H9 (cell line): ENCODE measurements at regions not wholly inside any gene's neighbourhood (a gene's known extent, or its start where the extent isn't known, plus 50 kb on each side); places are given as distances from the start of the nearest gene placed in this dataset.

Experiments used
- DNase-seq: peaks from one replicate; pipeline ENCODE4 v3.0.0-alpha.2; 2017
- H2AFZ ChIP-seq: one replicate; pipeline ENCODE4 v1.6.1; 2013; ENCODE audit warnings: mild to moderate bottlenecking, low read length, control low read depth, moderate library complexity
- H2AK5ac ChIP-seq: 2 replicates; pipeline ENCODE4 v1.6.1; 2013; ENCODE audit warnings: low read length, control low read depth, mixed read lengths; ENCODE audit not compliant: insufficient read length
- H2BK120ac ChIP-seq: one replicate; pipeline ENCODE4 v1.6.1; 2013; ENCODE audit warnings: low read depth, mild to moderate bottlenecking, low read length, control low read depth, inconsistent platforms; ENCODE audit not compliant: poor library complexity, severe bottlenecking
- H2BK12ac ChIP-seq: 2 replicates; pipeline ENCODE4 v1.6.1; 2013; ENCODE audit warnings: low read length, control low read depth, mixed read lengths, low read depth; ENCODE audit not compliant: insufficient read length
- H2BK15ac ChIP-seq: 2 replicates; pipeline ENCODE4 v1.6.1; 2013; ENCODE audit warnings: low read depth, low read length, control low read depth
- H2BK20ac ChIP-seq: one replicate; pipeline ENCODE4 v1.6.1; 2013; ENCODE audit warnings: low read depth, mild to moderate bottlenecking, low read length, control low read depth, inconsistent platforms; ENCODE audit not compliant: poor library complexity, severe bottlenecking
- H2BK5ac ChIP-seq: 2 replicates; pipeline ENCODE4 v1.6.1; 2013; ENCODE audit warnings: low read length, control low read depth, mixed read lengths; ENCODE audit not compliant: insufficient read length
- H3K14ac ChIP-seq: 2 replicates; pipeline ENCODE4 v1.6.1; 2013; ENCODE audit warnings: low read length, control low read depth; ENCODE audit not compliant: insufficient read depth
- H3K18ac ChIP-seq: 2 replicates; pipeline ENCODE4 v1.6.1; 2013; ENCODE audit warnings: low read depth, mild to moderate bottlenecking, mixed read lengths, low read length, control low read depth; ENCODE audit not compliant: insufficient read length
- H3K23ac ChIP-seq: 2 replicates; pipeline ENCODE4 v1.6.1; 2013; ENCODE audit warnings: low read length, control low read depth, mixed read lengths, low read depth; ENCODE audit not compliant: insufficient read length
- H3K23me2 ChIP-seq: 2 replicates; pipeline ENCODE4 v1.6.1; 2013; ENCODE audit warnings: low read depth, mild to moderate bottlenecking, mixed read lengths, low read length, control low read depth; ENCODE audit not compliant: insufficient read length, poor library complexity, severe bottlenecking
- H3K27ac ChIP-seq: 2 replicates; pipeline ENCODE4 v1.5.1; 2013; ENCODE audit warnings: low read length, control low read depth, mixed read lengths, low read depth; ENCODE audit not compliant: insufficient read length
- H3K27me3 ChIP-seq: 2 replicates; pipeline ENCODE4 v1.6.1; 2013; ENCODE audit warnings: low read length, control low read depth, inconsistent platforms; ENCODE audit not compliant: insufficient read depth
- H3K4ac ChIP-seq: 2 replicates; pipeline ENCODE4 v1.6.1; 2013; ENCODE audit warnings: low read depth, mild to moderate bottlenecking, control low read depth, inconsistent platforms, low read length, moderate library complexity
- H3K4me1 ChIP-seq: 2 replicates; pipeline ENCODE4 v1.6.1; 2013; ENCODE audit warnings: low read length, control low read depth, inconsistent platforms; ENCODE audit not compliant: insufficient read depth
- H3K4me2 ChIP-seq: 2 replicates; pipeline ENCODE4 v1.6.1; 2013; ENCODE audit warnings: low read length, control low read depth, mixed read lengths; ENCODE audit not compliant: insufficient read length, insufficient read depth
- H3K56ac ChIP-seq: 2 replicates; pipeline ENCODE4 v1.6.1; 2013; ENCODE audit warnings: low read depth, mild to moderate bottlenecking, mixed read lengths, low read length, control low read depth; ENCODE audit not compliant: insufficient read length
- H3K79me1 ChIP-seq: 2 replicates; pipeline ENCODE4 v1.6.1; 2013; ENCODE audit warnings: low read depth, mild to moderate bottlenecking, moderate library complexity, low read length, control low read depth, inconsistent platforms; ENCODE audit not compliant: insufficient read depth, poor library complexity, severe bottlenecking
- H3K79me2 ChIP-seq: 2 replicates; pipeline ENCODE4 v1.6.1; 2013; ENCODE audit warnings: low read length, control low read depth, inconsistent platforms; ENCODE audit not compliant: insufficient read depth
- H3K9ac ChIP-seq: 2 replicates; pipeline ENCODE4 v1.6.1; 2013; ENCODE audit warnings: low read length, control low read depth, mixed read lengths; ENCODE audit not compliant: insufficient read length; ENCODE audit errors: extremely low read depth
- H3K9me3 ChIP-seq: one replicate; pipeline ENCODE4 v1.6.1; 2013; ENCODE audit warnings: low read depth, low read length, inconsistent platforms; ENCODE audit not compliant: control insufficient read depth
- H3T11ph ChIP-seq: one replicate; pipeline ENCODE4 v1.6.1; 2013; ENCODE audit warnings: mild to moderate bottlenecking, low read length, control low read depth, inconsistent platforms
- H4K20me1 ChIP-seq: one replicate; pipeline ENCODE4 v1.6.1; 2013; ENCODE audit not compliant: control insufficient read depth, insufficient read length, insufficient read depth
- H4K5ac ChIP-seq: 2 replicates; pipeline ENCODE4 v1.6.1; 2013; ENCODE audit warnings: low read depth, mild to moderate bottlenecking, mixed read lengths, low read length, control low read depth; ENCODE audit not compliant: insufficient read length
- H4K8ac ChIP-seq: replicated peaks from 2 replicates; pipeline ENCODE4 v1.6.1; 2013; ENCODE audit warnings: low read length, control low read depth, mixed read lengths, low read depth; ENCODE audit not compliant: insufficient read length
- H4K91ac ChIP-seq: 2 replicates; pipeline ENCODE4 v1.6.1; 2013; ENCODE audit warnings: low read depth, mild to moderate bottlenecking, moderate library complexity, mixed read lengths, low read length, control low read depth; ENCODE audit not compliant: insufficient read length
- H3K27ac Mint-ChIP-seq, 3 experiments: 2 replicates in 2 of 3; 3 replicates in 1 of 3; pipeline ENCODE4 v1.8.0; 2020 to 2021; ENCODE audit warnings: mixed read lengths in 3 of 3, mild to moderate bottlenecking in 1 of 3, moderate library complexity in 1 of 3
- H3K27me3 Mint-ChIP-seq: 2 replicates; pipeline ENCODE4 v1.8.0; 2021; ENCODE audit warnings: low read depth, mild to moderate bottlenecking, moderate library complexity, mixed read lengths
- H3K36me3 Mint-ChIP-seq, 3 experiments: 2 replicates in 2 of 3; 3 replicates in 1 of 3; pipeline ENCODE4 v1.8.0; 2020 to 2021; ENCODE audit warnings: low read depth in 3 of 3, mixed read lengths in 3 of 3; ENCODE audit not compliant: insufficient read depth in 1 of 3
- H3K4me1 Mint-ChIP-seq, 2 experiments: 2 replicates each; pipeline ENCODE4 v1.8.0; 2020; ENCODE audit warnings: mixed read lengths in 2 of 2
- H3K4me3 Mint-ChIP-seq, 2 experiments: 2 replicates in 1 of 2; 3 replicates in 1 of 2; pipeline ENCODE4 v1.8.0; 2020 to 2021; ENCODE audit warnings: mild to moderate bottlenecking in 2 of 2, mixed read lengths in 2 of 2, moderate library complexity in 1 of 2
- H3K9me3 Mint-ChIP-seq, 2 experiments: 2 replicates in 1 of 2; 3 replicates in 1 of 2; pipeline ENCODE4 v1.8.0; 2020; ENCODE audit warnings: mild to moderate bottlenecking in 2 of 2, mixed read lengths in 2 of 2, moderate library complexity in 1 of 2
- CTCF ChIP-seq: fragments of 200-600 bp; sonication (generic); conservative IDR thresholded peaks from 3 replicates; pipeline ENCODE4 v1.8.0; 2021; ENCODE audit warnings: antibody characterized with exemption, mild to moderate bottlenecking
- WGBS: extraction: QIAGEN DNeasy Blood & Tissue Kit; methylation state at CpG from one replicate; pipeline ENCODE4 v1.1.7; 2013; ENCODE audit warnings: missing lambda C conversion rate, low lambda C conversion rate, mixed read lengths; ENCODE audit not compliant: insufficient read length; ENCODE audit errors: extremely low coverage; 5-methylcytosine and 5-hydroxymethylcytosine counted together

GRCh38 chr16:87228363-87228762 lies 88.8 kb downstream of the C16orf95 start:
- no peak for TF ChIP-seq CTCF
- no peak overlapping the region for H3K4ac ChIP-seq
- H3K4me3 Mint-ChIP-seq: no peak overlapping the region
- WGBS: no CpG with 5 or more reads among the region's 8 CpGs
- H3K27ac ChIP-seq: no peak overlapping the region
- no peak overlapping the region for H3T11ph ChIP-seq
- H3K9me3 ChIP-seq: peaks cover 3% of the 10 kb centered on the region
- H2AK5ac ChIP-seq: no peak overlapping the region
- DNase-seq: no peak
- no peaks in the 10 kb centered on the region for H3K27me3 ChIP-seq
- no peak overlapping the region for H3K23ac ChIP-seq
- H3K56ac ChIP-seq: no peak overlapping the region
- no peaks in the 10 kb centered on the region for H3K36me3 Mint-ChIP-seq
- no peaks in the 10 kb centered on the region for H4K20me1 ChIP-seq
- H4K5ac ChIP-seq: no peak overlapping the region
- H4K8ac ChIP-seq: no peak overlapping the region
- H3K23me2 ChIP-seq: no peaks in the 10 kb centered on the region
- 0 out of 7 replicates have a peak overlapping the region, but pooled peaks of 1 of the 3 experiments have one; percentile 22 for H3K27ac Mint-ChIP-seq
- H2BK20ac ChIP-seq: no peak overlapping the region
- no peak overlapping the region for H3K18ac ChIP-seq
- no peak overlapping the region for H3K9ac ChIP-seq
- H2AFZ ChIP-seq: no peak overlapping the region
- no peaks in the 10 kb centered on the region; the same call in 1 of the 2 replicates for H3K27me3 Mint-ChIP-seq
- H3K14ac ChIP-seq: no peak overlapping the region
- no peaks in the 10 kb centered on the region for H3K4me1 ChIP-seq
- H3K9me3 Mint-ChIP-seq: peaks cover 2 to 3% of the 10 kb centered on the region in 2 experiments; a peak in 2 of 5 replicates
- no peak overlapping the region for H2BK12ac ChIP-seq
- no peak overlapping the region for H2BK5ac ChIP-seq
- H3K4me1 Mint-ChIP-seq: peaks cover 0 to 9% of the 10 kb centered on the region in 2 experiments; a peak in 2 of 4 replicates
- H3K79me1 ChIP-seq: no peaks in the 10 kb centered on the region
- H2BK15ac ChIP-seq: no peak overlapping the region
- H4K91ac ChIP-seq: no peak overlapping the region
- H3K4me2 ChIP-seq: no peak overlapping the region
- no peak overlapping the region for H2BK120ac ChIP-seq
- H3K79me2 ChIP-seq: no peaks in the 10 kb centered on the region
